Aorta (tissue), 5 donors: ENCODE measurements at regions not wholly inside any gene's neighbourhood (a gene's known extent, or its start where the extent isn't known, plus 50 kb on each side); places are given as distances from the start of the nearest gene placed in this dataset.
A peak's percentile ranks its signal among the peaks of the same experiment; 100 is the strongest.

Experiments
- ATAC-seq: fragments of 200-7000 bp; cut with Tn5 transposase; one replicate; pipeline ENCODE4 v1.9.1; 2022; ENCODE audit warnings: moderate library complexity; ENCODE audit not compliant: low FRiP score
- DNase-seq, 2 donors: peaks; one replicate each; pipeline ENCODE4 v3.0.0-alpha.2; 2020
- H3K27ac ChIP-seq, 2 donors: one replicate each; pipeline ENCODE4 v1.5.1; 2013; ENCODE audit warnings: low read length in 2 of 2, mild to moderate bottlenecking in 2 of 2, moderate library complexity in 2 of 2, control low read depth in 1 of 2, inconsistent platforms in 1 of 2, low read depth in 1 of 2
- H3K27me3 ChIP-seq, 2 donors: one replicate each; pipeline ENCODE4 v1.6.1; 2013; ENCODE audit warnings: control low read depth in 1 of 2, low read length in 1 of 2, mild to moderate bottlenecking in 1 of 2, moderate library complexity in 1 of 2; ENCODE audit not compliant: insufficient read depth in 2 of 2, control insufficient read depth in 1 of 2
- H3K36me3 ChIP-seq, 2 donors: one replicate each; pipeline ENCODE4 v1.6.1; 2013; ENCODE audit warnings: control low read depth in 1 of 2, low read length in 1 of 2, mild to moderate bottlenecking in 1 of 2; ENCODE audit not compliant: insufficient read depth in 2 of 2, control insufficient read depth in 1 of 2
- H3K4me1 ChIP-seq, 2 donors: one replicate each; pipeline ENCODE4 v1.6.1; 2013; ENCODE audit warnings: low read length in 2 of 2, control low read depth in 1 of 2, mild to moderate bottlenecking in 1 of 2, moderate library complexity in 1 of 2; ENCODE audit not compliant: insufficient read depth in 2 of 2, control insufficient read depth in 1 of 2
- H3K4me3 ChIP-seq, 2 donors: one replicate each; pipeline ENCODE4 v1.5.1; 2013; ENCODE audit warnings: low read length in 2 of 2, control low read depth in 1 of 2, mild to moderate bottlenecking in 1 of 2
- H3K9me3 ChIP-seq: one replicate; pipeline ENCODE4 v1.6.1; 2013; ENCODE audit warnings: mild to moderate bottlenecking, low read length; ENCODE audit not compliant: control insufficient read depth
- WGBS, 2 donors: extraction: QIAGEN DNeasy Blood & Tissue Kit; methylation state at CpG; one replicate each; pipeline ENCODE4 v1.1.7; 2013; 5-methylcytosine and 5-hydroxymethylcytosine counted together
- intact Hi-C, 2 donors: fragments of 100-400 bp; cut with DNase I; formaldehyde crosslinking; loops; one replicate each; pipeline versions ENCODE4 v1.14.2 to v1.15.0; 2022
- donor health status: healthy with polysubstance abuse.
- donor health status: Bipolar disorder and iron deficiency.
- donor health status: DM: no; HTN: no; CAD: no.
- donor health status: DM: no; HTN: no; CAD: no.
- donor health status: DM: yes; HTN: yes; CAD: no.

DNA sequence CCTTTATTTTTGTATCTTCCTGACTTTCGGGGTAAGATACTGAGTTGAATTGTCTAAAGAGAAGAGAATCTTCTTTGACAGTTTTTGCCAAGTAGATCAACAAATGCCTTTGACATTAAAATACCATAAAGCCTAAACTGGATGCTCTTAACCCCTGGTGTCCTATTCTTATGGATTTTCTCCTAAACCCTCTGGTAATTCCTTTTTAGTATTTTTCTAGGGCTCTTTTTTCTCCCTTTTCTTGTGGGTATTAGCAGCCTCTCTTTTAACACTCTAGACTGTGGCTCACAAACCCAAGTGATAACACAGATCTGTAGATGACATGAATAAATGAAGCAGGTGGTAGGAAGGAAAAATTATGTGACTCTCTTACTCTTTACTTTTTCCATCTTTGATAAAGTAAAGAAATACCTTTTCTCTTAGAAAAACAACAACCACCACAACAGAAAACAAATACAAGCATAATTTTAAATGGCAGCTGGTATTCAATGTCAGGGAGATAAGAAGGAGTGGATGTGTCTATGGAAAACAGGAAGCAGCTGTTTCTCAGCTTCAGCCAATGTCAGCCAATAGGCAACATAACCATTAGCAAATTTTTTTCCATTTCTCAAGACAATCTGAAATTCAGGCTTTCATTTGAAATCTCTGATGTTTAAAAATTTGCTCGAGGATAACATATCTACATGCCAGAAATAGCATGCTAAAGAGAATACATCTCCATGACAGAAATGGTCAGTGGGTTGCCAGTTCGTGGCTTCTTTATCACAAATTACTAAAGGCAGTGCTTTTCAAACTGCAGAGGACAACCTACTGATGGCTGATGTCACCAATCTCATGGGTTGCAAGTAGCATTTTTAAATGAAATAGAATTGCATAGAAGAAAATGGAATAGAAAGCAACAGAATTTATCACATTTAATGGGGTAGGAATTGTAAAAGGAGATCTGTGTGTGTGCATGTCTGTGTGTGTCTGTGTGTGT, 123.1 kb upstream of the KRR1 start:
- H3K27ac ChIP-seq, result no peak overlapping the region
- no peak overlapping the region for H3K4me3 ChIP-seq
- DNase-seq, result no peak
- H3K27me3 ChIP-seq, result no peaks in the 10 kb centered on the region
- WGBS, 2 donors, result 47 to 59% methylated on average over 3 of the region's 3 CpGs
- intact Hi-C loops, result no loop called here
- H3K9me3 ChIP-seq, result peaks cover 1% of the 10 kb centered on the region
- no peaks in the 10 kb centered on the region for H3K4me1 ChIP-seq
- ATAC-seq, result no peak
- no peaks in the 10 kb centered on the region for H3K36me3 ChIP-seq

DNA sequence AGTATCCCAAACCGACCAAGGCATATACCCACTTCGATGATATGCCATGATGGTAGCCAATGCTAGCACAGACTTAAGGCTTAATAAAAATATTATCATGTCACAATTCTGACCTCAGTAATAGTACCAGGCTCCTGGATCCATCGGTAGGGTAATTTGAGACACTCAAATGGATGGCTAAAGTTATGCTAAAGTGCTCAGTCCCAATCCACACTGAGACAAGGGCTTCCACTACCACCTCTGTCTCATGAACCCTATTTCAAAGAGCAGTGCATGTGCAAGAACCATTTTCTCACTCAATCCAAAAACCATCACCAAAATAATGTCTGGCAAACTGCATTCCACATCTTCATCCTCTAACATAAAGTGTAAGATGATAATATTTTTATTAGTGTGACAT, 122.4 kb upstream of the KRR1 start:
- Histone ChIP-seq H3K9me3 (peaks cover 1% of the 10 kb centered on the region), H3K27ac (no peak overlapping the region), H3K27me3 (no peaks in the 10 kb centered on the region), H3K4me3 (no peak overlapping the region), H3K4me1 (no peaks in the 10 kb centered on the region), H3K36me3 (no peaks in the 10 kb centered on the region)
- WGBS, 2 donors, result 85 to 89% methylated on average over 3 of the region's 3 CpGs
- ATAC-seq (peak; percentile 15), DNase-seq (no peak)
- intact Hi-C loops, result no loop called here

- Histone ChIP-seq H3K36me3 (no peaks in the 10 kb centered on the region), H3K9me3 (peaks cover 1% of the 10 kb centered on the region), H3K4me3 (no peak overlapping the region), H3K27me3 (no peaks in the 10 kb centered on the region), H3K27ac (no peak overlapping the region), H3K4me1 (no peaks in the 10 kb centered on the region)
- intact Hi-C loops, result no loop called here
- 64 to 71% methylated on average over 3 of the region's 3 CpGs for WGBS, 2 donors
- DNase-seq (no peak), ATAC-seq (no peak)
These were observed 121.0 kb upstream of the KRR1 start for GRCh38 chr12:75632442-75632841.

- no peaks in the 10 kb centered on the region for H3K27me3 ChIP-seq
- intact Hi-C loops, result no loop called here
- no peaks in the 10 kb centered on the region for H3K4me1 ChIP-seq
- H3K9me3 ChIP-seq, result peaks cover 1% of the 10 kb centered on the region
- no peak for DNase-seq
- H3K27ac ChIP-seq, result no peak overlapping the region
- no peak overlapping the region for H3K4me3 ChIP-seq
- 89 to 93% methylated on average over 5 of the region's 5 CpGs for WGBS, 2 donors
- H3K36me3 ChIP-seq, result no peaks in the 10 kb centered on the region
- ATAC-seq, result no peak
These were observed 120.4 kb upstream of the KRR1 start for GRCh38 chr12:75631831-75632230.

DNA sequence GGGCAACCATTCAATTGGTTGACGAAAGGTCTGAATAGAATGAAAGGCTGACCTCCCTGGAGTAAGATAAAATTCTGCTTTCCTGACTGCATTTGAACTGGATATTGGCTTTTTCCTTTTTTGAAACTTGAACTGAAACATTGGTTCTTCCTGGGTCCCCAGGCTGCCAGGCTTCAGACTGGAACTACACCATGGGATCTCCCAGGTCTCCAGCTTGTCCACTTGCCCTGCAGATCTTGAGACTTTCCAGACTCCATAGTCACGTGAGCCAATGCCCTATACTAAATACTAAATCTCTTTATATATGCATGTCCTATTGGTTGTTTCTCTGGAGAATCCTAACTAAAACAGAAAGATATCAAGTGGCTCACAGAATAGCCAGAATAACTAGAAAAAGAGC, 118.7 kb upstream of the KRR1 start:
- ATAC-seq (no peak), DNase-seq (no peak)
- Histone ChIP-seq H3K4me3 (no peak overlapping the region), H3K27ac (no peak overlapping the region), H3K4me1 (no peaks in the 10 kb centered on the region), H3K27me3 (no peaks in the 10 kb centered on the region), H3K36me3 (no peaks in the 10 kb centered on the region), H3K9me3 (peaks cover 1% of the 10 kb centered on the region)
- 50 to 70% methylated on average over 2 of the region's 2 CpGs for WGBS, 2 donors
- intact Hi-C loops, result no loop called here

GRCh38 chr12:75628916-75629315, 117.5 kb upstream of the KRR1 start:
- no peak for DNase-seq
- Histone ChIP-seq H3K36me3 (no peaks in the 10 kb centered on the region), H3K9me3 (peaks cover 1% of the 10 kb centered on the region), H3K27me3 (no peaks in the 10 kb centered on the region), H3K4me1 (no peaks in the 10 kb centered on the region), H3K27ac (no peak overlapping the region), H3K4me3 (no peak overlapping the region)
- intact Hi-C loops, result no loop called here
- ATAC-seq, result no peak

- no peak for DNase-seq
- no peaks in the 10 kb centered on the region for H3K27me3 ChIP-seq
- intact Hi-C loops, result no loop called here
- no peak overlapping the region for H3K4me3 ChIP-seq
- H3K9me3 ChIP-seq, result peaks cover 1% of the 10 kb centered on the region
- no peaks in the 10 kb centered on the region for H3K36me3 ChIP-seq
- no peak overlapping the region for H3K27ac ChIP-seq
- WGBS, 2 donors, result 13 to 15% methylated on average over 1 of the region's 1 CpG
- no peaks in the 10 kb centered on the region for H3K4me1 ChIP-seq
- no peak for ATAC-seq
These were observed 117.1 kb upstream of the KRR1 start for GRCh38 chr12:75628511-75628910.

GRCh38 chr12:75623631-75624154, 112.3 kb upstream of the KRR1 start:
- Histone ChIP-seq H3K27ac (no peak overlapping the region), H3K4me3 (no peak overlapping the region), H3K36me3 (no peaks in the 10 kb centered on the region), H3K9me3 (no peaks in the 10 kb centered on the region), H3K27me3 (no peaks in the 10 kb centered on the region), H3K4me1 (no peaks in the 10 kb centered on the region)
- intact Hi-C loops, result no loop called here
- peak; percentile 26 for ATAC-seq
- no peak for DNase-seq
- 62 to 63% methylated on average over 4 of the region's 4 CpGs for WGBS, 2 donors

- Histone ChIP-seq H3K27ac (no peak overlapping the region), H3K9me3 (no peaks in the 10 kb centered on the region), H3K36me3 (no peaks in the 10 kb centered on the region), H3K4me3 (no peak overlapping the region), H3K27me3 (no peaks in the 10 kb centered on the region), H3K4me1 (no peaks in the 10 kb centered on the region)
- ATAC-seq, result no peak
- DNase-seq, result no peak
- WGBS, 2 donors, result 98 to 100% methylated on average over 1 of the region's 1 CpG
- intact Hi-C loops, result no loop called here
These were observed 111.1 kb upstream of the KRR1 start for GRCh38 chr12:75622492-75622891.
